ENCODE measurements at regions not wholly inside any gene's neighbourhood (a gene's known extent, or its start where the extent isn't known, plus 50 kb on each side); places are given as distances from the start of the nearest gene placed in this dataset.

- TF ChIP-seq CTCF (IDR thresholded peaks at IDR 0.05) (no peak), POLR2A (IDR thresholded peaks at IDR 0.05) (no peak)
Measured at GRCh38 chr1:65717815-65718454, 74.8 kb upstream of the PDE4B start.

Measured in lower leg skin (tissue), 3 donors.